ENCODE measurements at regions not wholly inside any gene's neighbourhood (a gene's known extent, or its start where the extent isn't known, plus 50 kb on each side); places are given as distances from the start of the nearest gene placed in this dataset.

DNA sequence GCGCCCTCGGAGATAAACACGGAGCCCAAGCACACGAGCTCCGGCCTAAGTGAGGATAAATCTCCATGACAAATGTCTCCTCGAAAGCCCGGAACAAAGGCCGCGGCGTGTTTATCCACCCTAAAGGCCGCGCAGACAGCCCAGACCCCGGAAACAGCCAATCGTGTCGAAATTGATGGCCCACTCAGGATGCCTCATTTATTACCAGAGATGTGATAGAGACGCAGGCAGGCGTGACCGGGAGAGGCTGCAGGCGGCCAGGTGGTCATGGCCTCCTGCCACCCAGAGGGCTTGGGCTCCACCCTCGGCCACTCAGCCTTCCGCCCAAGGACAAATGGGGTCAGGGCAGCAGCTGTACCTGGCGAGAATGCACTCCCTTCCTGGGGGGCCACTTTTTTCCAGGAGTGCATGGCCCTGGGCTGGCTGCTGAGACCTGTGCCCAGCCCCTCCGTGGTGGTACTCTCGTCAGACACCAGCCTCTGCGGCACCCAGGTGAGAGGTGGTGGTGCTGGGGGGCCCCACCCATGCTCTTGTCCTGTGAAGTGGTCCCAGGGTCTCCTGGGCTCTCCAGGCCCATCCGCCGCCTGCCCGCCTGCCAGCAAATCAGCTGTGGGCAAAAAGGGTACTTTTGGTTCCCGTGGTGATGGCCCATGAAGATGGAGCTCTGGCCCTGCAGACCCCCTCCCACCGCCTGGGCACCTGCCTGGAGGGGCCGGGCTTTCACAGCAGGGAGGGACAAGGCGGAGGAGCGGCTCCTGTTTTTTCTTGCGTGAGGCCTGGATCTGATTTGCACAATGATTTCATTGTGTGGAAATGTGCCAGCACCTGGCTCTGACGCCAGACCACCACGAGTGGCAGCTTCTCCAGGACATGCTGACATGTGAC is 211.5 kb upstream of the C14orf180 start (continued):
- TF ChIP-seq, protein P1, sequence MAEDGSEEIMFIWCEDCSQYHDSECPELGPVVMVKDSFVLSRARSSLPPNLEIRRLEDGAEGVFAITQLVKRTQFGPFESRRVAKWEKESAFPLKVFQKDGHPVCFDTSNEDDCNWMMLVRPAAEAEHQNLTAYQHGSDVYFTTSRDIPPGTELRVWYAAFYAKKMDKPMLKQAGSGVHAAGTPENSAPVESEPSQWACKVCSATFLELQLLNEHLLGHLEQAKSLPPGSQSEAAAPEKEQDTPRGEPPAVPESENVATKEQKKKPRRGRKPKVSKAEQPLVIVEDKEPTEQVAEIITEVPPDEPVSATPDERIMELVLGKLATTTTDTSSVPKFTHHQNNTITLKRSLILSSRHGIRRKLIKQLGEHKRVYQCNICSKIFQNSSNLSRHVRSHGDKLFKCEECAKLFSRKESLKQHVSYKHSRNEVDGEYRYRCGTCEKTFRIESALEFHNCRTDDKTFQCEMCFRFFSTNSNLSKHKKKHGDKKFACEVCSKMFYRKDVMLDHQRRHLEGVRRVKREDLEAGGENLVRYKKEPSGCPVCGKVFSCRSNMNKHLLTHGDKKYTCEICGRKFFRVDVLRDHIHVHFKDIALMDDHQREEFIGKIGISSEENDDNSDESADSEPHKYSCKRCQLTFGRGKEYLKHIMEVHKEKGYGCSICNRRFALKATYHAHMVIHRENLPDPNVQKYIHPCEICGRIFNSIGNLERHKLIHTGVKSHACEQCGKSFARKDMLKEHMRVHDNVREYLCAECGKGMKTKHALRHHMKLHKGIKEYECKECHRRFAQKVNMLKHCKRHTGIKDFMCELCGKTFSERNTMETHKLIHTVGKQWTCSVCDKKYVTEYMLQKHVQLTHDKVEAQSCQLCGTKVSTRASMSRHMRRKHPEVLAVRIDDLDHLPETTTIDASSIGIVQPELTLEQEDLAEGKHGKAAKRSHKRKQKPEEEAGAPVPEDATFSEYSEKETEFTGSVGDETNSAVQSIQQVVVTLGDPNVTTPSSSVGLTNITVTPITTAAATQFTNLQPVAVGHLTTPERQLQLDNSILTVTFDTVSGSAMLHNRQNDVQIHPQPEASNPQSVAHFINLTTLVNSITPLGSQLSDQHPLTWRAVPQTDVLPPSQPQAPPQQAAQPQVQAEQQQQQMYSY (CRISPR knock-in tag; IDR thresholded peaks at IDR 0.05), result no peak
- TF ChIP-seq NR3C1 (CRISPR knock-in tag; conservative IDR thresholded peaks at IDR 0.05; ENCODE audit: low read depth) (no peak), ZNF121 (CRISPR knock-in tag; IDR thresholded peaks at IDR 0.05) (no peak), SMAD4 (CRISPR knock-in tag; IDR thresholded peaks at IDR 0.05) (no peak)
- TF ChIP-seq, protein P2, sequence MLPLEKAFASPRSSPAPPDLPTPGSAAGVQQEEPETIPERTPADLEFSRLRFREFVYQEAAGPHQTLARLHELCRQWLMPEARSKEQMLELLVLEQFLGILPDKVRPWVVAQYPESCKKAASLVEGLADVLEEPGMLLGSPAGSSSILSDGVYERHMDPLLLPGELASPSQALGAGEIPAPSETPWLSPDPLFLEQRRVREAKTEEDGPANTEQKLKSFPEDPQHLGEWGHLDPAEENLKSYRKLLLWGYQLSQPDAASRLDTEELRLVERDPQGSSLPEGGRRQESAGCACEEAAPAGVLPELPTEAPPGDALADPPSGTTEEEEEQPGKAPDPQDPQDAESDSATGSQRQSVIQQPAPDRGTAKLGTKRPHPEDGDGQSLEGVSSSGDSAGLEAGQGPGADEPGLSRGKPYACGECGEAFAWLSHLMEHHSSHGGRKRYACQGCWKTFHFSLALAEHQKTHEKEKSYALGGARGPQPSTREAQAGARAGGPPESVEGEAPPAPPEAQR (CRISPR knock-in tag; IDR thresholded peaks at IDR 0.05), result no peak
- TF ChIP-seq, protein P3, sequence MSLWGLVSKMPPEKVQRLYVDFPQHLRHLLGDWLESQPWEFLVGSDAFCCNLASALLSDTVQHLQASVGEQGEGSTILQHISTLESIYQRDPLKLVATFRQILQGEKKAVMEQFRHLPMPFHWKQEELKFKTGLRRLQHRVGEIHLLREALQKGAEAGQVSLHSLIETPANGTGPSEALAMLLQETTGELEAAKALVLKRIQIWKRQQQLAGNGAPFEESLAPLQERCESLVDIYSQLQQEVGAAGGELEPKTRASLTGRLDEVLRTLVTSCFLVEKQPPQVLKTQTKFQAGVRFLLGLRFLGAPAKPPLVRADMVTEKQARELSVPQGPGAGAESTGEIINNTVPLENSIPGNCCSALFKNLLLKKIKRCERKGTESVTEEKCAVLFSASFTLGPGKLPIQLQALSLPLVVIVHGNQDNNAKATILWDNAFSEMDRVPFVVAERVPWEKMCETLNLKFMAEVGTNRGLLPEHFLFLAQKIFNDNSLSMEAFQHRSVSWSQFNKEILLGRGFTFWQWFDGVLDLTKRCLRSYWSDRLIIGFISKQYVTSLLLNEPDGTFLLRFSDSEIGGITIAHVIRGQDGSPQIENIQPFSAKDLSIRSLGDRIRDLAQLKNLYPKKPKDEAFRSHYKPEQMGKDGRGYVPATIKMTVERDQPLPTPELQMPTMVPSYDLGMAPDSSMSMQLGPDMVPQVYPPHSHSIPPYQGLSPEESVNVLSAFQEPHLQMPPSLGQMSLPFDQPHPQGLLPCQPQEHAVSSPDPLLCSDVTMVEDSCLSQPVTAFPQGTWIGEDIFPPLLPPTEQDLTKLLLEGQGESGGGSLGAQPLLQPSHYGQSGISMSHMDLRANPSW (CRISPR knock-in tag; conservative IDR thresholded peaks at IDR 0.05; ENCODE audit: low read depth), result no peak
- TF ChIP-seq, protein P4, sequence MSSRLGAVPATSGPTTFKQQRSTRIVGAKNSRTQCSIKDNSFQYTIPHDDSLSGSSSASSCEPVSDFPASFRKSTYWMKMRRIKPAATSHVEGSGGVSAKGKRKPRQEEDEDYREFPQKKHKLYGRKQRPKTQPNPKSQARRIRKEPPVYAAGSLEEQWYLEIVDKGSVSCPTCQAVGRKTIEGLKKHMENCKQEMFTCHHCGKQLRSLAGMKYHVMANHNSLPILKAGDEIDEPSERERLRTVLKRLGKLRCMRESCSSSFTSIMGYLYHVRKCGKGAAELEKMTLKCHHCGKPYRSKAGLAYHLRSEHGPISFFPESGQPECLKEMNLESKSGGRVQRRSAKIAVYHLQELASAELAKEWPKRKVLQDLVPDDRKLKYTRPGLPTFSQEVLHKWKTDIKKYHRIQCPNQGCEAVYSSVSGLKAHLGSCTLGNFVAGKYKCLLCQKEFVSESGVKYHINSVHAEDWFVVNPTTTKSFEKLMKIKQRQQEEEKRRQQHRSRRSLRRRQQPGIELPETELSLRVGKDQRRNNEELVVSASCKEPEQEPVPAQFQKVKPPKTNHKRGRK (CRISPR knock-in tag; IDR thresholded peaks at IDR 0.05; ENCODE audit: borderline replicate concordance), result no peak

DNA sequence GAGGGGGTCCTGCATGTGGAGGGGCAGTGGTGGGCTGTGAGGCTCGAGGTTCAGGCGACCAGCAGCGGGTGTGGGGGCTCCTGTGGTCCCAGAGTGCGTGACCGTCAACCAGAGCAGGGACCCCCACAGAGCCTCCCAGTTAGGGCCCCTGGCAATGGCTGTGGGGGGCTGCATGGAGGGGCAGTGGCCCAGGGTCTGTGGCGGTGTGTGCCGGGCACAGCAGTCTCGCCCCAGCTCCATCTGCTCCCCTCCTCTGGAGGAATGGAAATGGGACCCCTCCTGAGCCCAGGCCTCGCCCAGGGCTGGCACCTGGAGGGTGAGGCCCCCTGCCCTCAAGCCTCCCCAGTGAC is 210.8 kb upstream of the C14orf180 start:
- no peak for ATAC-seq
- Mint-ChIP-seq H3K36me3 (no peaks in the 10 kb centered on the region), H3K4me3 (no peak overlapping the region), H3K4me1 (peaks cover 4% of the 10 kb centered on the region; the same call in 1 of the 2 replicates), H3K27me3 (ENCODE audit: low read depth) (no peaks in the 10 kb centered on the region; the same call in 1 of the 2 replicates), H3K27ac (no peak overlapping the region), H3K9me3 (peaks cover 6% of the 10 kb centered on the region)
- TF ChIP-seq GRHL2 (CRISPR knock-in tag; IDR thresholded peaks at IDR 0.05; ENCODE audit: insufficient replicate concordance, severe bottlenecking) (no peak), NFYB (CRISPR knock-in tag; conservative IDR thresholded peaks at IDR 0.05; ENCODE audit: low read depth) (no peak), ATF1 (CRISPR knock-in tag; IDR thresholded peaks at IDR 0.05) (no peak), NFATC4 (CRISPR knock-in tag; IDR thresholded peaks at IDR 0.05) (no peak), TEAD1 (CRISPR knock-in tag; IDR thresholded peaks at IDR 0.05) (no peak), ZNF416 (CRISPR knock-in tag; IDR thresholded peaks at IDR 0.05) (no peak), GABPB1 (CRISPR knock-in tag; IDR thresholded peaks at IDR 0.05) (no peak), ZNF317 (CRISPR knock-in tag; IDR thresholded peaks at IDR 0.05; ENCODE audit: borderline replicate concordance, low read depth) (no peak)
- TF ChIP-seq, protein P5, sequence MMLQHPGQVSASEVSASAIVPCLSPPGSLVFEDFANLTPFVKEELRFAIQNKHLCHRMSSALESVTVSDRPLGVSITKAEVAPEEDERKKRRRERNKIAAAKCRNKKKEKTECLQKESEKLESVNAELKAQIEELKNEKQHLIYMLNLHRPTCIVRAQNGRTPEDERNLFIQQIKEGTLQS (CRISPR knock-in tag; conservative IDR thresholded peaks at IDR 0.05), result no peak
- TF ChIP-seq, protein P6, sequence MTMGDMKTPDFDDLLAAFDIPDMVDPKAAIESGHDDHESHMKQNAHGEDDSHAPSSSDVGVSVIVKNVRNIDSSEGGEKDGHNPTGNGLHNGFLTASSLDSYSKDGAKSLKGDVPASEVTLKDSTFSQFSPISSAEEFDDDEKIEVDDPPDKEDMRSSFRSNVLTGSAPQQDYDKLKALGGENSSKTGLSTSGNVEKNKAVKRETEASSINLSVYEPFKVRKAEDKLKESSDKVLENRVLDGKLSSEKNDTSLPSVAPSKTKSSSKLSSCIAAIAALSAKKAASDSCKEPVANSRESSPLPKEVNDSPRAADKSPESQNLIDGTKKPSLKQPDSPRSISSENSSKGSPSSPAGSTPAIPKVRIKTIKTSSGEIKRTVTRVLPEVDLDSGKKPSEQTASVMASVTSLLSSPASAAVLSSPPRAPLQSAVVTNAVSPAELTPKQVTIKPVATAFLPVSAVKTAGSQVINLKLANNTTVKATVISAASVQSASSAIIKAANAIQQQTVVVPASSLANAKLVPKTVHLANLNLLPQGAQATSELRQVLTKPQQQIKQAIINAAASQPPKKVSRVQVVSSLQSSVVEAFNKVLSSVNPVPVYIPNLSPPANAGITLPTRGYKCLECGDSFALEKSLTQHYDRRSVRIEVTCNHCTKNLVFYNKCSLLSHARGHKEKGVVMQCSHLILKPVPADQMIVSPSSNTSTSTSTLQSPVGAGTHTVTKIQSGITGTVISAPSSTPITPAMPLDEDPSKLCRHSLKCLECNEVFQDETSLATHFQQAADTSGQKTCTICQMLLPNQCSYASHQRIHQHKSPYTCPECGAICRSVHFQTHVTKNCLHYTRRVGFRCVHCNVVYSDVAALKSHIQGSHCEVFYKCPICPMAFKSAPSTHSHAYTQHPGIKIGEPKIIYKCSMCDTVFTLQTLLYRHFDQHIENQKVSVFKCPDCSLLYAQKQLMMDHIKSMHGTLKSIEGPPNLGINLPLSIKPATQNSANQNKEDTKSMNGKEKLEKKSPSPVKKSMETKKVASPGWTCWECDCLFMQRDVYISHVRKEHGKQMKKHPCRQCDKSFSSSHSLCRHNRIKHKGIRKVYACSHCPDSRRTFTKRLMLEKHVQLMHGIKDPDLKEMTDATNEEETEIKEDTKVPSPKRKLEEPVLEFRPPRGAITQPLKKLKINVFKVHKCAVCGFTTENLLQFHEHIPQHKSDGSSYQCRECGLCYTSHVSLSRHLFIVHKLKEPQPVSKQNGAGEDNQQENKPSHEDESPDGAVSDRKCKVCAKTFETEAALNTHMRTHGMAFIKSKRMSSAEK (CRISPR knock-in tag; IDR thresholded peaks at IDR 0.05; ENCODE audit: borderline replicate concordance), result no peak
- TF ChIP-seq, protein P7, sequence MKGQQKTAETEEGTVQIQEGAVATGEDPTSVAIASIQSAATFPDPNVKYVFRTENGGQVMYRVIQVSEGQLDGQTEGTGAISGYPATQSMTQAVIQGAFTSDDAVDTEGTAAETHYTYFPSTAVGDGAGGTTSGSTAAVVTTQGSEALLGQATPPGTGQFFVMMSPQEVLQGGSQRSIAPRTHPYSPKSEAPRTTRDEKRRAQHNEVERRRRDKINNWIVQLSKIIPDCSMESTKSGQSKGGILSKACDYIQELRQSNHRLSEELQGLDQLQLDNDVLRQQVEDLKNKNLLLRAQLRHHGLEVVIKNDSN (CRISPR knock-in tag; IDR thresholded peaks at IDR 0.05), result no peak
- CTCF ChIA-PET, result interaction anchor here (1.0 to 1.2 kb wide), 3 partner anchors 26 to 145 kb away, joined by 3 to 5 read pairs (median 3); no protein-coding TSS in a partner anchor
- POLR2A ChIA-PET, result no interaction called here
- no peak for DNase-seq (ENCODE audit: low spot score)

All from WTC11 (cell line).